Erythroblast (primary cell): ENCODE measurements at regions not wholly inside any gene's neighbourhood (a gene's known extent, or its start where the extent isn't known, plus 50 kb on each side); places are given as distances from the start of the nearest gene placed in this dataset.

Source experiments
- GATA1 ChIP-seq: IDR thresholded peaks from 2 replicates; pipeline ENCODE4 v1.6.1; 2011; ENCODE audit warnings: low read depth, mild to moderate bottlenecking, control low read depth, low read length, moderate library complexity
- POLR2A ChIP-seq: IDR thresholded peaks from 2 replicates; pipeline ENCODE4 v1.6.1; 2011; ENCODE audit warnings: mild to moderate bottlenecking, low read length

DNA sequence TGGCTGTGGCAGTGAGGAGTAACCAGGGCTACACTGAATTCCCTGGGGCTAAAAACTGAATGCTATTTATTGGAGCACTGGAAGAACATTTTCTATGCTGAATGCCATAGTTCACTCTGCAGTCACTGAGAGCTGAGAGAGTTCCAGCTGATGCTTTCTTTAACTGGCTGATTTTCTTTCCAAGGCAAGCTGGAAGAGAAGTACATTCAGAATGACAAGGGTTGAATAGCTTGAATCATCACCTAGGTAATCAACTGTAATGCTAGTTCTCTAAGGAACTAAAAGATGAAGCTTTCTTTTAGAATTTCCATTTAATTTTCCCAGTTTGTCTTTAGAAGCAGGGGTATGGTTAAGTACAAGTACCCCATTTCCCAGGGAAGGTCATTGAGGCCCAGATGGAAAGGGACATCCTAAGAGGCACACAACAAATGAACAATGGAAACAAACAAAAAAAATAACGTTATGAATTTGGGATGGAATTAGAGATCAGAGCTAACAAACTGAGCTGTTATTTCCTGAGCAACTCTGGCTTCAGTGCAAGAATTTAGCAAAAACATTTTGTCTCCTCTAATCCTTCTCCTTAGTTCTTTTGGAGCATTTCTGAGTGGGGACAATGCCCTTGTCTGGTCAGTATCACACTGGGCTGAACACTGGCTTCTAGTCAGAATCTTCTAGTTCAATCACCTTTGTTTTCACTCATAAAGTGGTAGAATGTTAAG lies 132.8 kb upstream of the REG3A start:
- TF ChIP-seq POLR2A, result no peak
- no peak for TF ChIP-seq GATA1
